Neutrophil (primary cell): ENCODE measurements at regions not wholly inside any gene's neighbourhood (a gene's known extent, or its start where the extent isn't known, plus 50 kb on each side); places are given as distances from the start of the nearest gene placed in this dataset.

ENCODE experiments used
- H3K27ac ChIP-seq: fragments of 200-600 bp; sonication (generic); 2 replicates; pipeline ENCODE4 v1.5.1; 2016; ENCODE audit warnings: mild to moderate bottlenecking, moderate library complexity
- H3K27me3 ChIP-seq: fragments of 200-600 bp; sonication (generic); 2 replicates; pipeline ENCODE4 v1.6.0; 2016; ENCODE audit warnings: mild to moderate bottlenecking
- H3K36me3 ChIP-seq: fragments of 200-600 bp; sonication (generic); 2 replicates; pipeline ENCODE4 v1.5.1; 2017
- H3K4me1 ChIP-seq, 2 experiments: fragments of 200-600 bp in 1 of 2; sonication (generic) in 1 of 2; 1 replicate in 1 of 2; 2 replicates in 1 of 2; pipeline versions ENCODE4 v1.5.1 to v1.6.1; 2013 to 2016; ENCODE audit warnings: low read depth in 1 of 2, low read length in 1 of 2, mild to moderate bottlenecking in 1 of 2, moderate library complexity in 1 of 2; ENCODE audit not compliant: control insufficient read depth in 1 of 2, insufficient read depth in 1 of 2
- H3K4me3 ChIP-seq, 2 experiments: fragments of 200-600 bp in 1 of 2; sonication (generic) in 1 of 2; 1 replicate in 1 of 2; 2 replicates in 1 of 2; pipeline ENCODE4 v1.5.1; 2013 to 2016; ENCODE audit warnings: low read depth in 1 of 2, low read length in 1 of 2, mild to moderate bottlenecking in 1 of 2, moderate library complexity in 1 of 2
- H3K9me3 ChIP-seq: fragments of 200-600 bp; sonication (generic); 2 replicates; pipeline ENCODE4 v1.5.1; 2016
- CTCF ChIP-seq: fragments of 200-600 bp; sonication (generic); IDR thresholded peaks from 2 replicates; pipeline ENCODE4 v1.5.1; 2016; ENCODE audit warnings: antibody characterized with exemption

DNA sequence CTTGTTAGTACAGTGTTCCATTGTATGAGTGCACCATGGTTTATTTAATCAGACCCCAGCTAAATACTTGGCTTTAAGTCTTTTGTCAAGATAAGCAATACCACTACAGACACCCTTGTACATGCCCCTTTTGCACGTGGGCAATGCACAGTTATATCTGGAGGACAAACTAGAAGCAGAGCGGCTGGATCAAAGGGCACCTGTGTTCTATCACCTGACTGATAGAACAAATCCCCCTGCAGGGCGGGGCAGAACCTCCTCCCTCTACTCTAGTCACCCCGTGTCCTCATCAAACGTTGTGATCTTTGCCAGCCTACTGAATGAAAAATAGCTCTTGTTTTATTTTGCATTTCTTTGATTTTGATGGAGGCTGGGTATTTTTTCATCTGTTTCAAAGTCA is 314.9 kb downstream of the TLE3 start:
- no peaks in the 10 kb centered on the region for H3K9me3 ChIP-seq
- no peaks in the 10 kb centered on the region for H3K27me3 ChIP-seq

GRCh38 chr15:69783211-69783610 is 314.5 kb downstream of the TLE3 start:
- Histone ChIP-seq H3K27ac (no peak overlapping the region), H3K4me1 (peaks cover 10 to 14% of the 10 kb centered on the region in 2 experiments), H3K36me3 (no peaks in the 10 kb centered on the region), H3K27me3 (no peaks in the 10 kb centered on the region), H3K9me3 (no peaks in the 10 kb centered on the region), H3K4me3 (no peak overlapping the region)
- no peak for TF ChIP-seq CTCF

More for the DNA sequence above, 314.9 kb downstream of the TLE3 start:
- no peak overlapping the region for H3K4me3 ChIP-seq
- peaks cover 10 to 14% of the 10 kb centered on the region in 2 experiments for H3K4me1 ChIP-seq
- H3K27ac ChIP-seq: no peak overlapping the region
- H3K36me3 ChIP-seq: no peaks in the 10 kb centered on the region
- TF ChIP-seq CTCF: no peak

GRCh38 chr15:69784798-69785566 is 312.7 kb downstream of the TLE3 start:
- no peak overlapping the region for H3K4me3 ChIP-seq
- H3K36me3 ChIP-seq: no peaks in the 10 kb centered on the region
- no peak overlapping the region for H3K27ac ChIP-seq
- H3K4me1 ChIP-seq: peaks cover 9 to 10% of the 10 kb centered on the region in 2 experiments
- no peaks in the 10 kb centered on the region for H3K27me3 ChIP-seq
- no peaks in the 10 kb centered on the region for H3K9me3 ChIP-seq
- TF ChIP-seq CTCF: no peak

DNA sequence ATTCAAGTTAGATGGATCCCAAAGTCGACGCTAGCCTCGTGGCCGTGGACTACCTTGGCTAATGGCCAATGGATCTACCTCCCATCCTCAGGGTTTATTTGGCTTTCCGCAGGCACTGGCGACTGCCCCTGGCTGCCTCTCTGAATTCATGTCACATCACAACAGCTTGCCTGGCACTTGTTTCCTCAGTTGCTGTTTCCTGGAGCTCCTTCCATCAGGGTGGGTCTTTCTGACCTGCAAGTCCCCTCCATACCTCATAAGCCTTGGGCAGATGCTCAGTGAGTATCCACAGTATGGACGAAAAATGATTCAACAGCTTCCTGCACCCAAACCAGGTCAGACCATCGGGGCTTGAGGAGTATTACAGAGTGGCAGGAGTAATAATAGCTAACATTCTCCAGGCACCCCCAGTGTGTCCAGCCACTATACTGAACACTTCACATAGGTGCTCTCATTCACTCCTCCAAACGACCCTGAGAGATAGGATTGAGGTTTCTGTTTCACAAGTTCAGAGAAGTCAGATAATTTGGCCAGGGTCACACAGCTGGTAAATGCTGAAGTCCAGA is 311.5 kb downstream of the TLE3 start:
- H3K36me3 ChIP-seq: no peaks in the 10 kb centered on the region
- no peak overlapping the region for H3K4me3 ChIP-seq
- H3K27me3 ChIP-seq: no peaks in the 10 kb centered on the region
- no peak overlapping the region for H3K27ac ChIP-seq
- peaks cover 2 to 3% of the 10 kb centered on the region in 2 experiments for H3K4me1 ChIP-seq
- no peak for TF ChIP-seq CTCF
- no peaks in the 10 kb centered on the region for H3K9me3 ChIP-seq

- H3K27me3 ChIP-seq: no peaks in the 10 kb centered on the region
- H3K4me1 ChIP-seq: no peaks in the 10 kb centered on the region
- H3K27ac ChIP-seq: no peak overlapping the region
- no peaks in the 10 kb centered on the region for H3K36me3 ChIP-seq
- TF ChIP-seq CTCF: no peak
- no peaks in the 10 kb centered on the region for H3K9me3 ChIP-seq
- H3K4me3 ChIP-seq: no peak overlapping the region
Measured at GRCh38 chr15:69787791-69788190, 309.9 kb downstream of the TLE3 start.
